Tibial nerve (tissue), 3 donors: ENCODE measurements at regions not wholly inside any gene's neighbourhood (a gene's known extent, or its start where the extent isn't known, plus 50 kb on each side); places are given as distances from the start of the nearest gene placed in this dataset.

Experiments
- POLR2A ChIP-seq, 2 donors: fragments of 450-650 bp; IDR thresholded peaks; one replicate each; pipeline ENCODE4 v1.6.1; 2017; ENCODE audit warnings: antibody characterized with exemption in 2 of 2, mild to moderate bottlenecking in 2 of 2, moderate library complexity in 2 of 2
- TF ChIP-seq, protein P1 (sequence below), 5 experiments: fragments of 200-600 bp in 3 of 5; fragments of 450-650 bp in 2 of 5; sonication (generic) in 3 of 5; IDR thresholded peaks; one replicate each; pipeline ENCODE4 v1.5.1; 2016 to 2019; ENCODE audit warnings: antibody characterized with exemption in 5 of 5, mild to moderate bottlenecking in 3 of 5, moderate library complexity in 2 of 5

DNA sequence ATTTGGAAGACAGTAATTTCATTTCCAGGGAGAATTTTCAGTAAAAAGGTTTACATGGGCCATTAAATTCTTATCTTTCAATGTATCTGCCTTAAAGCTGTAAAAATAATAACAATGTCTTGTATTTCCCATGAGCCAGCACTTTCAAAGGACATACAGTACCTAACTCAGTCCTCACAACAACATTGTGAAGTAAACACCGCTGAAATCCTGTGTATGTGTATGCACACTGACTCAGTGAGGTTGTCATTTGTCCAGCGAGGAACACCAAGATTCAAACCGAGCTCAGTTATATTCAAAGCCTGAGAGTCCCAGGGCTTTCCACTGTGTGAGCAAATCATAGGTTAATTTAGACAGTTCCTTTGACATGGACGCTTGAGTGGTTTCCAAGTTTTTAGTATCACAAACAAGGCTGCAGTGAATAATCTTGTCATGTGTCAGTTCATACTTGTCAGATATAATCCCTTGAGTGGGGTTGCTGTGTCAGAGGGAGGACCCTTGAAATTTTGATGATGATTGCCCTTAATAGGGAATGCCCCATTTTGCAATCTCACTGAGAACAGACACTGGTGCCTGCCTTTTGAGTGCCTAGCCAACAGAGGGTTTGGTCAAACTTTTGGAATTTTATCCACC is 50.0 kb upstream of the SLC22A23 start:
- no peak for TF ChIP-seq POLR2A (IDR thresholded peaks at IDR 0.05)
- TF ChIP-seq, protein P1, sequence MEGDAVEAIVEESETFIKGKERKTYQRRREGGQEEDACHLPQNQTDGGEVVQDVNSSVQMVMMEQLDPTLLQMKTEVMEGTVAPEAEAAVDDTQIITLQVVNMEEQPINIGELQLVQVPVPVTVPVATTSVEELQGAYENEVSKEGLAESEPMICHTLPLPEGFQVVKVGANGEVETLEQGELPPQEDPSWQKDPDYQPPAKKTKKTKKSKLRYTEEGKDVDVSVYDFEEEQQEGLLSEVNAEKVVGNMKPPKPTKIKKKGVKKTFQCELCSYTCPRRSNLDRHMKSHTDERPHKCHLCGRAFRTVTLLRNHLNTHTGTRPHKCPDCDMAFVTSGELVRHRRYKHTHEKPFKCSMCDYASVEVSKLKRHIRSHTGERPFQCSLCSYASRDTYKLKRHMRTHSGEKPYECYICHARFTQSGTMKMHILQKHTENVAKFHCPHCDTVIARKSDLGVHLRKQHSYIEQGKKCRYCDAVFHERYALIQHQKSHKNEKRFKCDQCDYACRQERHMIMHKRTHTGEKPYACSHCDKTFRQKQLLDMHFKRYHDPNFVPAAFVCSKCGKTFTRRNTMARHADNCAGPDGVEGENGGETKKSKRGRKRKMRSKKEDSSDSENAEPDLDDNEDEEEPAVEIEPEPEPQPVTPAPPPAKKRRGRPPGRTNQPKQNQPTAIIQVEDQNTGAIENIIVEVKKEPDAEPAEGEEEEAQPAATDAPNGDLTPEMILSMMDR (IDR thresholded peaks at IDR 0.05) = no peak
